Spleen (tissue), 7 donors: ENCODE measurements at regions not wholly inside any gene's neighbourhood (a gene's known extent, or its start where the extent isn't known, plus 50 kb on each side); places are given as distances from the start of the nearest gene placed in this dataset.

Experiments
- POLR2A ChIP-seq, 3 donors: fragments of 450-650 bp; IDR thresholded peaks; one replicate each; pipeline ENCODE4 v1.5.1; 2017; ENCODE audit warnings: antibody characterized with exemption in 3 of 3, mild to moderate bottlenecking in 1 of 3
- POLR2AphosphoS5 ChIP-seq, 3 donors: sonication (generic); formaldehyde crosslinking; IDR thresholded peaks; one replicate each; pipeline ENCODE4 v1.5.1; 2017; ENCODE audit warnings: antibody characterized with exemption in 3 of 3
- TF ChIP-seq, protein P1 (sequence below), 11 experiments: fragments of 200-600 bp in 7 of 11; fragments of 450-650 bp in 4 of 11; sonication (generic) in 4 of 11; IDR thresholded peaks in 8 of 11; conservative IDR thresholded peaks in 3 of 11; 1 replicate in 7 of 11; 2 replicates in 4 of 11; pipeline versions ENCODE4 v1.4.0 to v1.8.0; 2016 to 2021; ENCODE audit warnings: antibody characterized with exemption in 11 of 11, inconsistent platforms in 4 of 11, mild to moderate bottlenecking in 1 of 11
- donor health status: DM: no; HTN: no; CAD: no; lungs with moderate emphysema.
- donor health status: DM: no; HTN: no; CAD: no.
- donor health status: DM: no; HTN: no; CAD: no.

DNA sequence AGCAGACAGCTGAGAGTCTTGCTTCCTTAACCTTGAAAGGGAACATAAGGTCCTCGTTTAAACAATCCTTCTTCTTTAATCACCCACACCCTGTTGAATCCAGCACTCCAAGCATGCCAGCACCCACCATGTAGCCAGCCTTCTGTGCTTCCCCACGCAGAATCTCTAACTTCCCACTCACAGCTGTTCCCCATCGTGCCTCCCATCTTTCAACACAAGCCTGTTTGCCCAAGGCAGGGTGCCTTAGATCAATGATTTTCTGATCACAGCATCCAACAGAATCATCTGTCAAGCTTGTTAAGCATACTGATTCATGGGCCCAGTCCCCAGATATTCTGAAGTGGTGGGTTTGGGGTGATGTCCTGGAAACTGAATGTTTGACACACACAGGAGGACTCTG lies 530.8 kb downstream of the SH2D4B start:
- TF ChIP-seq, protein P1, sequence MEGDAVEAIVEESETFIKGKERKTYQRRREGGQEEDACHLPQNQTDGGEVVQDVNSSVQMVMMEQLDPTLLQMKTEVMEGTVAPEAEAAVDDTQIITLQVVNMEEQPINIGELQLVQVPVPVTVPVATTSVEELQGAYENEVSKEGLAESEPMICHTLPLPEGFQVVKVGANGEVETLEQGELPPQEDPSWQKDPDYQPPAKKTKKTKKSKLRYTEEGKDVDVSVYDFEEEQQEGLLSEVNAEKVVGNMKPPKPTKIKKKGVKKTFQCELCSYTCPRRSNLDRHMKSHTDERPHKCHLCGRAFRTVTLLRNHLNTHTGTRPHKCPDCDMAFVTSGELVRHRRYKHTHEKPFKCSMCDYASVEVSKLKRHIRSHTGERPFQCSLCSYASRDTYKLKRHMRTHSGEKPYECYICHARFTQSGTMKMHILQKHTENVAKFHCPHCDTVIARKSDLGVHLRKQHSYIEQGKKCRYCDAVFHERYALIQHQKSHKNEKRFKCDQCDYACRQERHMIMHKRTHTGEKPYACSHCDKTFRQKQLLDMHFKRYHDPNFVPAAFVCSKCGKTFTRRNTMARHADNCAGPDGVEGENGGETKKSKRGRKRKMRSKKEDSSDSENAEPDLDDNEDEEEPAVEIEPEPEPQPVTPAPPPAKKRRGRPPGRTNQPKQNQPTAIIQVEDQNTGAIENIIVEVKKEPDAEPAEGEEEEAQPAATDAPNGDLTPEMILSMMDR (IDR thresholded peaks at IDR 0.05 in 8 of 11, conservative IDR thresholded peaks at IDR 0.05 in 3 of 11), result no peak
- no peak for TF ChIP-seq POLR2A (IDR thresholded peaks at IDR 0.05)
- TF ChIP-seq POLR2AphosphoS5 (IDR thresholded peaks at IDR 0.05), result no peak
